ENCODE measurements at regions not wholly inside any gene's neighbourhood (a gene's known extent, or its start where the extent isn't known, plus 50 kb on each side); places are given as distances from the start of the nearest gene placed in this dataset.

DNA sequence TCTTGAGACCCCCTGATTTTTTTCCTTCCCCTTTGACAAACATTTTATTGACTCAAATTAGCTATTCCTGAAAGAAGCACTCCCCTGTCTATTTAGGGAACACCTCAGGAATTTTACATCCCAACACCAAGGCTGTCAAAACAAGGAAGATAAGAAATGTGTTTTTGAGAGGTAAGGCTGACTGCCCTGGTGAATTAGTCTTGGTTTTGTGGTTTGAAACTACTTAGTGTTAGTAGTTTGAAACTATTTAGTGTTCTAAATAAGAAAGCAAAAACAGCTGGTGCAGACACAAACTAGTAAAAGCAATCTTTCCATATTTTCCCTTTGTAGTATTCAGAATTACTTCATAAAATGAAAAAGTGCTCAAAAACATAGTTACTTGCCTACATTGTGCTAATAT, 120.7 kb downstream of the PCSK1 start:
- no peak for TF ChIP-seq POLR2A (IDR thresholded peaks at IDR 0.05)
- TF ChIP-seq, protein P1, sequence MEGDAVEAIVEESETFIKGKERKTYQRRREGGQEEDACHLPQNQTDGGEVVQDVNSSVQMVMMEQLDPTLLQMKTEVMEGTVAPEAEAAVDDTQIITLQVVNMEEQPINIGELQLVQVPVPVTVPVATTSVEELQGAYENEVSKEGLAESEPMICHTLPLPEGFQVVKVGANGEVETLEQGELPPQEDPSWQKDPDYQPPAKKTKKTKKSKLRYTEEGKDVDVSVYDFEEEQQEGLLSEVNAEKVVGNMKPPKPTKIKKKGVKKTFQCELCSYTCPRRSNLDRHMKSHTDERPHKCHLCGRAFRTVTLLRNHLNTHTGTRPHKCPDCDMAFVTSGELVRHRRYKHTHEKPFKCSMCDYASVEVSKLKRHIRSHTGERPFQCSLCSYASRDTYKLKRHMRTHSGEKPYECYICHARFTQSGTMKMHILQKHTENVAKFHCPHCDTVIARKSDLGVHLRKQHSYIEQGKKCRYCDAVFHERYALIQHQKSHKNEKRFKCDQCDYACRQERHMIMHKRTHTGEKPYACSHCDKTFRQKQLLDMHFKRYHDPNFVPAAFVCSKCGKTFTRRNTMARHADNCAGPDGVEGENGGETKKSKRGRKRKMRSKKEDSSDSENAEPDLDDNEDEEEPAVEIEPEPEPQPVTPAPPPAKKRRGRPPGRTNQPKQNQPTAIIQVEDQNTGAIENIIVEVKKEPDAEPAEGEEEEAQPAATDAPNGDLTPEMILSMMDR (IDR thresholded peaks at IDR 0.05): no peak
- TF ChIP-seq EP300 (IDR thresholded peaks at IDR 0.05): no peak

Data from tibial nerve (tissue), 4 donors.